SK-N-MC (cell line): ENCODE measurements at regions not wholly inside any gene's neighbourhood (a gene's known extent, or its start where the extent isn't known, plus 50 kb on each side); places are given as distances from the start of the nearest gene placed in this dataset.

Experiments
- EZH2 ChIP-seq: fragments of 200-600 bp; sonication (generic); IDR thresholded peaks from one replicate; pipeline ENCODE4 v1.6.1; 2017; ENCODE audit warnings: antibody characterized with exemption
- FOXP2 ChIP-seq: optimal IDR thresholded peaks from 2 replicates; pipeline ENCODE3; 2011; ENCODE audit warnings: mild to moderate bottlenecking, moderate library complexity; ENCODE audit not compliant: insufficient read depth; ENCODE audit errors: extremely low read length, control extremely low read depth
- POLR2AphosphoS5 ChIP-seq: IDR thresholded peaks from 2 replicates; pipeline ENCODE4 v1.6.1; 2012; ENCODE audit warnings: mild to moderate bottlenecking, low read depth, low read length, borderline replicate concordance

- TF ChIP-seq POLR2AphosphoS5: no peak
- TF ChIP-seq EZH2: no peak
- TF ChIP-seq FOXP2: no peak
Measured at GRCh38 chr18:32618546-32618945, 147.9 kb upstream of the GAREM1 start.
